Spleen (tissue), 11 donors: ENCODE measurements at regions not wholly inside any gene's neighbourhood (a gene's known extent, or its start where the extent isn't known, plus 50 kb on each side); places are given as distances from the start of the nearest gene placed in this dataset.

Experiments
- DNase-seq: peaks from one replicate; pipeline ENCODE4 v3.0.0-alpha.2; 2020
- H3K27ac ChIP-seq, 8 donors: fragments of 200-600 bp; sonication (generic) in 7 of 8; 1 replicate in 4 of 8; 2 replicates in 4 of 8; pipeline versions ENCODE4 v1.5.0 to v1.8.0; 2016 to 2021; ENCODE audit warnings: inconsistent platforms in 4 of 8, mild to moderate bottlenecking in 4 of 8, moderate library complexity in 1 of 8
- H3K27me3 ChIP-seq, 7 donors: fragments of 200-600 bp; sonication (generic) in 6 of 7; replicated peaks in 1 of 7; 1 replicate in 4 of 7; 2 replicates in 3 of 7; pipeline versions ENCODE4 v1.5.0 to v1.8.0; 2016 to 2021; ENCODE audit warnings: inconsistent platforms in 3 of 7, mild to moderate bottlenecking in 1 of 7
- H3K36me3 ChIP-seq, 6 donors: fragments of 200-600 bp; sonication (generic) in 5 of 6; 1 replicate in 4 of 6; 2 replicates in 2 of 6; pipeline versions ENCODE4 v1.5.0 to v1.8.0; 2016 to 2021; ENCODE audit warnings: inconsistent platforms in 2 of 6
- H3K4me1 ChIP-seq, 6 donors: fragments of 200-600 bp; sonication (generic) in 5 of 6; 1 replicate in 3 of 6; 2 replicates in 3 of 6; pipeline versions ENCODE4 v1.5.0 to v1.8.0; 2016 to 2021; ENCODE audit warnings: inconsistent platforms in 3 of 6
- H3K4me3 ChIP-seq, 8 donors: fragments of 200-600 bp; sonication (generic) in 7 of 8; 1 replicate in 4 of 8; 2 replicates in 4 of 8; pipeline versions ENCODE4 v1.5.0 to v1.8.0; 2016 to 2021; ENCODE audit warnings: inconsistent platforms in 4 of 8, mild to moderate bottlenecking in 4 of 8, moderate library complexity in 2 of 8
- H3K9me3 ChIP-seq, 8 donors: fragments of 200-600 bp; sonication (generic) in 7 of 8; 1 replicate in 4 of 8; 2 replicates in 4 of 8; pipeline versions ENCODE4 v1.5.0 to v1.8.0; 2016 to 2021; ENCODE audit warnings: inconsistent platforms in 4 of 8
- POLR2A ChIP-seq, 3 donors: fragments of 450-650 bp; IDR thresholded peaks; one replicate each; pipeline ENCODE4 v1.5.1; 2017; ENCODE audit warnings: antibody characterized with exemption in 3 of 3, mild to moderate bottlenecking in 1 of 3
- POLR2AphosphoS5 ChIP-seq, 3 donors: sonication (generic); formaldehyde crosslinking; IDR thresholded peaks; one replicate each; pipeline ENCODE4 v1.5.1; 2017; ENCODE audit warnings: antibody characterized with exemption in 3 of 3
- WGBS, 5 donors: extraction: QIAGEN DNeasy Blood & Tissue Kit in 3 of 5; methylation state at CpG; one replicate each; pipeline versions ENCODE4 v1.1.5 to v1.1.7; 2013 to 2018; 5-methylcytosine and 5-hydroxymethylcytosine counted together
- intact Hi-C: fragments of 100-400 bp; cut with DNase I; formaldehyde crosslinking; loops from one replicate; pipeline ENCODE4 v1.15.0; 2023; ENCODE audit warnings: low total_unique reads
- TF ChIP-seq, protein P1 (sequence below), 11 experiments: fragments of 200-600 bp in 7 of 11; fragments of 450-650 bp in 4 of 11; sonication (generic) in 4 of 11; IDR thresholded peaks in 8 of 11; conservative IDR thresholded peaks in 3 of 11; 1 replicate in 7 of 11; 2 replicates in 4 of 11; pipeline versions ENCODE4 v1.4.0 to v1.8.0; 2016 to 2021; ENCODE audit warnings: antibody characterized with exemption in 11 of 11, inconsistent platforms in 4 of 11, mild to moderate bottlenecking in 1 of 11
- donor health status: healthy with polysubstance abuse.
- donor health status: DM: no; HTN: no; CAD: no; lungs with moderate emphysema.
- donor health status: DM: no; HTN: no; CAD: no.
- donor health status: Bipolar disorder and iron deficiency.
- donor health status: healthy.
- donor health status: DM: no; HTN: no; CAD: no.
- donor health status: DM: yes; HTN: yes; CAD: no.

DNA sequence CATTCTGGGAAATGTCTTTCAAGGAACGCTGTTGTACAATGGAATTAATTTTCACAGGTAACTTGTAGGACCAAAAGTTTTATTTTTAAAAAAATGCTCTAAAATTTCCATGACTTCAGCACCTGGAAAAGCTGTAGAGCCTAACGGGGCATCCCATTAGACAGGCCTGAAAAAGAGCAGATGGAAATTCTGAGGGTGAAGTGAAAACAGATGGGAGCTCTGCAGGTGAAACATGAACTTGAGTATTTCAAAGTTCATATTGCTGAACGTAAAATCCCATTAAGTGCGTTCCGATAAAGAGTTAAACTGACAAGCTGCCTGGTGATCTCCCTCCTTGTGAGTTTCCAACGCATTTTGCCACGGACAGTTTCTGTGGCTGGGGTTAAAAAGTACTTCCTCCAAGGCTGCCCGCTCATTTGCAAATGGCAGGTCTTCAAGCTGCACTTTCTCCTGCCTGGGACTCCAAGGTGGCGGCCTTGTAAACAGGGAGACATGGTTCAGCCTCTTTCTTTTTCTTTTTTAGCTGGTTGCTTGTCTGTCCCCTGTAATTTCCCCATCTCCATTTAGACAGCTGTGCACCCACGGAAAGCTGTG is 450.4 kb downstream of the FGF9 start:
- intact Hi-C loops = no loop called here
- Histone ChIP-seq H3K4me3 (no peak overlapping the region), H3K4me1 (peaks cover 0 to 6% (median under 1%) of the 10 kb centered on the region in 6 donors), H3K36me3 (no peaks in the 10 kb centered on the region), H3K27me3 (no peaks in the 10 kb centered on the region), H3K27ac (no peak overlapping the region), H3K9me3 (no peaks in the 10 kb centered on the region)
- WGBS, 5 donors = 60 to 72% (median 64%) methylated on average over 10 of the region's 10 CpGs
- no peak for DNase-seq
- no peak for TF ChIP-seq POLR2A (IDR thresholded peaks at IDR 0.05)
- no peak for TF ChIP-seq POLR2AphosphoS5 (IDR thresholded peaks at IDR 0.05)
- TF ChIP-seq, protein P1, sequence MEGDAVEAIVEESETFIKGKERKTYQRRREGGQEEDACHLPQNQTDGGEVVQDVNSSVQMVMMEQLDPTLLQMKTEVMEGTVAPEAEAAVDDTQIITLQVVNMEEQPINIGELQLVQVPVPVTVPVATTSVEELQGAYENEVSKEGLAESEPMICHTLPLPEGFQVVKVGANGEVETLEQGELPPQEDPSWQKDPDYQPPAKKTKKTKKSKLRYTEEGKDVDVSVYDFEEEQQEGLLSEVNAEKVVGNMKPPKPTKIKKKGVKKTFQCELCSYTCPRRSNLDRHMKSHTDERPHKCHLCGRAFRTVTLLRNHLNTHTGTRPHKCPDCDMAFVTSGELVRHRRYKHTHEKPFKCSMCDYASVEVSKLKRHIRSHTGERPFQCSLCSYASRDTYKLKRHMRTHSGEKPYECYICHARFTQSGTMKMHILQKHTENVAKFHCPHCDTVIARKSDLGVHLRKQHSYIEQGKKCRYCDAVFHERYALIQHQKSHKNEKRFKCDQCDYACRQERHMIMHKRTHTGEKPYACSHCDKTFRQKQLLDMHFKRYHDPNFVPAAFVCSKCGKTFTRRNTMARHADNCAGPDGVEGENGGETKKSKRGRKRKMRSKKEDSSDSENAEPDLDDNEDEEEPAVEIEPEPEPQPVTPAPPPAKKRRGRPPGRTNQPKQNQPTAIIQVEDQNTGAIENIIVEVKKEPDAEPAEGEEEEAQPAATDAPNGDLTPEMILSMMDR (IDR thresholded peaks at IDR 0.05 in 8 of 11, conservative IDR thresholded peaks at IDR 0.05 in 3 of 11) = no peak

DNA sequence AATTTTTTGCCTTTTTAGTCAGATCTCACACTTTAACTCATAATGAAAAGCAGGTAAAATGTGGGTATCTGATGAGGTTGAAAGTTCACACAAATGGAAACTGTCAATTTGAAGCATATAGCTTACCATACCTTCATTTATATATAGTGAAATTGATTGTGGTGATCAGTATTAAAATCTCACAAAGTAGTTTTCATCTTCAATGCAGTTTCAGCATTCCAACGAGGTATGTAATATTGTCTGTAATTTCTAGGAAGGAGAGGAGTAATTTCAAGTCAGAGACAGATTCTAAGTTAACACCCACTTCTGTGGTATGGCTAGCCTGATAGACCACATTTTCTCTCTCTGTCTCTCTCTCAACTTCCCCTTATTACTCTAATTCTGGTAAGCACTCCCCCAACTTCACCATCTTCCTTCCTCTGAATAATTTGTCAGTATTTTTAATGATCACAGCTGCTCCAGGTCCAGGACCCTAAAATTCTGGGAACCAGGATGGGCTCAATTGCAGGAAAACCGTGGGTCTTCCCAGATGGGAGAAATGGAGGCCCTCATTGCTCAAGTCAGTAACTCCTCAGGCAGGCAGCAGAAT is 455.7 kb downstream of the FGF9 start:
- Histone ChIP-seq H3K27ac (no peak overlapping the region), H3K9me3 (peaks cover 0 to 9% (median 6%) of the 10 kb centered on the region in 8 donors), H3K4me3 (no peak overlapping the region), H3K36me3 (no peaks in the 10 kb centered on the region), H3K4me1 (peaks cover 0 to 18% (median 7%) of the 10 kb centered on the region in 6 donors), H3K27me3 (no peaks in the 10 kb centered on the region)
- WGBS, 5 donors = 8 to 12% (median 9%) methylated on average over 2 of the region's 2 CpGs
- no peak for DNase-seq
- TF ChIP-seq POLR2AphosphoS5 (IDR thresholded peaks at IDR 0.05) (no peak), POLR2A (IDR thresholded peaks at IDR 0.05) (no peak)
- TF ChIP-seq, protein P1 (IDR thresholded peaks at IDR 0.05 in 8 of 11, conservative IDR thresholded peaks at IDR 0.05 in 3 of 11) = no peak
- intact Hi-C loops = no loop called here

DNA sequence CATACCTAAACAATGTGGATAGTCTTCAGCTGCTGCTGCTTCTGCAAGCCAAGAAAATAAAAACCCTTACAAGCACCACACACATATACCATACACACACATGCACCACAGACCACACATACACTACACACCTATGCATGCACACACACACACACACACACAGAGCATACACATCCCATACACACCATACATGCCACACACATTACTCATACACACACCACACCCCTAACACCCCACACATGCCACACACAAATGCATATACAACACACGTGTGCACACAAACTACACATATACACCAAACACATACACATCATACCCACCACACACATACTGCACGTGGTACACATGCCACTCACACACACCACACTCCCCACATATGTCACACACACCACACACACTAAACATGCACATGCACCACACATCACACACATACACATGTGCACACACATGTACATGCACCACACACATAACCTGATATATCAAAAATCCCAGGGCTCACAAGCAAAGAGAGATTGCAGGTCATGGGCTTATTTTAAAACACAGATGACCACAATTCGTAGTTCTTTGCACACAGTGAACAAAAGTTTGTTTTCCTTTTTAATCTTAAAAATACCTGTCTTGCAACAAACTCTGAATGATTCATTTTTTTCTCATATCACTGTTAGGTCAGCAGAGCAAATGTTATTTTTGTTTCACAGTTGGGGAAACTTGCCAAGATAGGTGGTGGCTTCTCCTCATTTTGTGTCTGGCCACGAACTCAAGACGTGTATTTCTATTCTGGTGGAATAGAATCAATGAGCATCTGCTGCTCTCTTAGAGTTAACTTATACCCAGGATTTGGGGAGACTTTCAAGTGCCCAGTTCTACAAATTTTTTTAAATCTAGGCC is 456.6 kb downstream of the FGF9 start:
- no peaks in the 10 kb centered on the region for H3K36me3 ChIP-seq
- H3K4me1 ChIP-seq = peaks cover 0 to 18% (median 7%) of the 10 kb centered on the region in 6 donors
- H3K27me3 ChIP-seq = no peaks in the 10 kb centered on the region
- no peak overlapping the region for H3K4me3 ChIP-seq
- intact Hi-C loops = no loop called here
- 72 to 78% (median 73%) methylated on average over 5 of the region's 5 CpGs for WGBS, 5 donors
- no peak for DNase-seq
- TF ChIP-seq POLR2A (IDR thresholded peaks at IDR 0.05) (no peak), POLR2AphosphoS5 (IDR thresholded peaks at IDR 0.05) (no peak)
- TF ChIP-seq, protein P1 (IDR thresholded peaks at IDR 0.05 in 8 of 11, conservative IDR thresholded peaks at IDR 0.05 in 3 of 11) = no peak
- H3K27ac ChIP-seq = no peak overlapping the region
- peaks cover 0 to 9% (median 6%) of the 10 kb centered on the region in 8 donors for H3K9me3 ChIP-seq
